GM11168 (cell line): ENCODE measurements at regions not wholly inside any gene's neighbourhood (a gene's known extent, or its start where the extent isn't known, plus 50 kb on each side); places are given as distances from the start of the nearest gene placed in this dataset.

ENCODE experiments used
- in situ Hi-C: fragments of 300-500 bp; cut with MboI; formaldehyde crosslinking; loops from one replicate; pipeline ENCODE4 v1.12.0; 2022; ENCODE audit warnings: low sequenced_read_pairs; ENCODE audit not compliant: unreplicated experiment

GRCh38 chr1:48058135-48059025 is 61.2 kb upstream of the TRABD2B start:
- in situ Hi-C loops, result no loop called here

GRCh38 chr1:48057249-48057648 is 60.1 kb upstream of the TRABD2B start:
- in situ Hi-C loops, result no loop called here

- in situ Hi-C loops, result no loop called here
Observed at GRCh38 chr1:48055876-48056764, 58.9 kb upstream of the TRABD2B start.

- in situ Hi-C loops, result no loop called here
Observed at GRCh38 chr1:48054232-48054631, 57.0 kb upstream of the TRABD2B start.

GRCh38 chr1:48052923-48053291 is 55.7 kb upstream of the TRABD2B start:
- in situ Hi-C loops, result no loop called here

- in situ Hi-C loops, result no loop called here
Observed at GRCh38 chr1:48051466-48052126, 54.4 kb upstream of the TRABD2B start.

GRCh38 chr1:48049823-48050535 is 52.8 kb upstream of the TRABD2B start:
- in situ Hi-C loops, result no loop called here

- in situ Hi-C loops, result no loop called here
Observed at GRCh38 chr1:48048980-48049379, 51.8 kb upstream of the TRABD2B start.

GRCh38 chr1:48048064-48048463 is 50.9 kb upstream of the TRABD2B start:
- in situ Hi-C loops, result no loop called here

- in situ Hi-C loops, result no loop called here
Observed at GRCh38 chr1:48047116-48047515, 49.9 kb upstream of the TRABD2B start.
